SK-N-MC (cell line): ENCODE measurements at regions not wholly inside any gene's neighbourhood (a gene's known extent, or its start where the extent isn't known, plus 50 kb on each side); places are given as distances from the start of the nearest gene placed in this dataset.

ENCODE experiments used
- DNase-seq: peaks from one replicate; pipeline ENCODE4 v3.0.0-alpha.2; 2011; ENCODE audit warnings: low read depth, low spot score
- H3K27ac ChIP-seq: fragments of 200-600 bp; sonication (generic); 2 replicates; pipeline ENCODE4 v1.5.1; 2016; ENCODE audit warnings: mixed run types
- H3K36me3 ChIP-seq: fragments of 200-600 bp; sonication (generic); 2 replicates; pipeline ENCODE4 v1.6.1; 2017; ENCODE audit warnings: antibody characterized with exemption, low read length, mixed read lengths; ENCODE audit not compliant: insufficient read depth
- H3K4me3 ChIP-seq: fragments of 200-600 bp; sonication (generic); 2 replicates; pipeline ENCODE4 v1.5.1; 2016
- H3K9ac ChIP-seq: fragments of 200-600 bp; sonication (generic); 2 replicates; pipeline ENCODE4 v1.8.0; 2017; ENCODE audit warnings: mixed run types, mixed read lengths; ENCODE audit not compliant: insufficient read length
- H3K9me3 ChIP-seq: fragments of 200-600 bp; sonication (generic); 2 replicates; pipeline ENCODE4 v1.6.1; 2017; ENCODE audit warnings: low read depth, mild to moderate bottlenecking, antibody characterized with exemption, low read length, moderate library complexity, mixed read lengths
- EZH2 ChIP-seq: fragments of 200-600 bp; sonication (generic); IDR thresholded peaks from one replicate; pipeline ENCODE4 v1.6.1; 2017; ENCODE audit warnings: antibody characterized with exemption
- FOXP2 ChIP-seq: optimal IDR thresholded peaks from 2 replicates; pipeline ENCODE3; 2011; ENCODE audit warnings: mild to moderate bottlenecking, moderate library complexity; ENCODE audit not compliant: insufficient read depth; ENCODE audit errors: extremely low read length, control extremely low read depth
- POLR2AphosphoS5 ChIP-seq: IDR thresholded peaks from 2 replicates; pipeline ENCODE4 v1.6.1; 2012; ENCODE audit warnings: mild to moderate bottlenecking, low read depth, low read length, borderline replicate concordance

DNA sequence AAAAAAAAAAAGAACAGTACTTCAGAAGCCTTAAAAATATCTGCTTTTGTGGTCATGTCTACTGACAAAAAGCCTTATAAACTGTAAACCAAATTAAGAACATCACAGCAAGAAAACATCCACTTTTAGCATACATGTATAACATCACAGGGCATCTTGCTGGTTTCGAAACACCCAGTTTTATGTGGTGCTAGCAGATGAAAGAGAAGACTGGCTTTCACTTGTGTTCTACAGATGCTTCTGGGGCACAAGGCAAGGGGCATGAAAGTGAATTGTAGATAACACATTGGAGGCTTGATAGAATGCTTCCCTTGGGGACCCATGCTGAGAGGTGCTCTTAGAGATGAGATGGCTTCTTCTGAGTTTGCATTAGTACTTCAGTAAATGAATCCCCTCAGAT lies 543.7 kb upstream of the PKN2 start:
- H3K4me3 ChIP-seq, result no peak overlapping the region
- TF ChIP-seq FOXP2 (no peak), EZH2 (no peak), POLR2AphosphoS5 (no peak)
- H3K9ac ChIP-seq, result no peak overlapping the region
- no peak overlapping the region; the same call in 1 of the 2 replicates for H3K27ac ChIP-seq
- H3K36me3 ChIP-seq, result no peaks in the 10 kb centered on the region
- no peaks in the 10 kb centered on the region for H3K9me3 ChIP-seq
- no peak for DNase-seq

DNA sequence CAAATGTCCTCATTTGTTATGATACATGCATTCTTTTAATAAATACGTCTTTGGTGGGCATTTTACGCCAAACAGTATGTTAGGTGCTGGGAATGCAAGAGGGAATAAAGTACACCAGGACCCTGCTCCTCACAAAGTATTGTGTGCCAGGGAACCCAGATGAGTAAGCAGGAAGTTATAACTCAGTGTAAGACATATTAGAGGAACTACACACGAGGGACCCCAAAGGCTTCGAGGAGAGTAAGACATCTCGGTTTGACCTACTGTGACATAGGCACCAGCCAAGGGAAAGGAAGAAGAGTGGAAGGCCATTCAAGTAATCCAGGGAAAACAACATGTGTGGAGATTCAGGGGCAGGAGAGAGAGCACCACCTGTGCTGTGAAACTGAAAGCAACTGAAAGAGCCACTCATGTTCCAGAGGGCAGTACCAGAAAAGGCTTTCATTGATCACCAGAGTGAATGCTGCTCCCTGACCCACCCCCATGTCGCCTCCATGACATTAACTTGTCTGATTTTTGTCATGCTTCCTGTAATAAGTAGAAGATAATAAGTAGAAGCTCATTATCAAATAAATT lies 542.5 kb upstream of the PKN2 start:
- no peak overlapping the region for H3K9ac ChIP-seq
- no peaks in the 10 kb centered on the region for H3K9me3 ChIP-seq
- no peaks in the 10 kb centered on the region for H3K36me3 ChIP-seq
- no peak overlapping the region for H3K27ac ChIP-seq
- TF ChIP-seq FOXP2, result no peak
- no peak for TF ChIP-seq EZH2
- TF ChIP-seq POLR2AphosphoS5, result no peak
- H3K4me3 ChIP-seq, result no peak overlapping the region
- DNase-seq, result no peak

DNA sequence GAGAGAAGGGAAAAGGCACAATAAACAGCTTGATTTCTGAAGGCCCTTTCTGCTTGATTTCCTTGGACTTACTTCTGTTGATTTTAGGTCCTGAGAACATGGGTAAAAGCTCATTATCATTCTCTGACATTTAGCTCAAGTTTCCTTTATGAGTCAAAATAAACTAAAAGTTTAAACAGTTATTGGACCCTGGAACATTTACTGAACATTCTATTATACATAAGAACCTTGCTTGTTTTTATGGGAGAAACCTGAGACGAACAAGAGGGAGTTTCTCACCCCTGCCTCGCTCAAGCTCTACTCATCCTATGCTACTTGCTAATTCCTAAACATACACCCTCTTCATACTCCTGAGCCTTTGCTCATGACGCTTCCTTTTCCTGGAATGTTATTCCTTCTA lies 538.3 kb upstream of the PKN2 start:
- Histone ChIP-seq H3K27ac (no peak overlapping the region), H3K9me3 (no peaks in the 10 kb centered on the region), H3K36me3 (no peaks in the 10 kb centered on the region), H3K9ac (no peak overlapping the region), H3K4me3 (no peak overlapping the region)
- no peak for DNase-seq
- TF ChIP-seq FOXP2, result no peak
- no peak for TF ChIP-seq EZH2
- TF ChIP-seq POLR2AphosphoS5, result no peak

DNA sequence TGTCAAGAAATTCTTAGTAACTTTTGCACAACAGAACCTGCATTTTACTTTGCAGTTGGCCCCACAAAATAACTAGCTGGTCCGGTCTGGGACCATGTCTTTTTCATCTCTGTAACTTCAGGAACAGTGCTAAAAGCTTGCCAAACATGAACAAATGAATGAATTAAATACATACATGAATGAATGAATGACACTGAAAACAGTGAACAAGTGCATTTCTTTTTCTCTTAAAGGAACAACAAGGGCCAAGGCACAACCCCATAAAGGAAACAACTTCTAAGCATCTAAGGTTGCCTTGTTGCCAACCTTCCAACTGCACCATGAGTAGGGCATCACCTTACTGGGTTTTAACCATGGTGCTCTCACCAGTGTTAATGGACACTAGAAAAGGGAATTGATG lies 534.4 kb upstream of the PKN2 start:
- Histone ChIP-seq H3K36me3 (no peaks in the 10 kb centered on the region), H3K4me3 (no peak overlapping the region), H3K9ac (no peak overlapping the region), H3K9me3 (no peaks in the 10 kb centered on the region), H3K27ac (no peak overlapping the region)
- TF ChIP-seq FOXP2 (no peak), EZH2 (no peak), POLR2AphosphoS5 (no peak)
- DNase-seq, result no peak

DNA sequence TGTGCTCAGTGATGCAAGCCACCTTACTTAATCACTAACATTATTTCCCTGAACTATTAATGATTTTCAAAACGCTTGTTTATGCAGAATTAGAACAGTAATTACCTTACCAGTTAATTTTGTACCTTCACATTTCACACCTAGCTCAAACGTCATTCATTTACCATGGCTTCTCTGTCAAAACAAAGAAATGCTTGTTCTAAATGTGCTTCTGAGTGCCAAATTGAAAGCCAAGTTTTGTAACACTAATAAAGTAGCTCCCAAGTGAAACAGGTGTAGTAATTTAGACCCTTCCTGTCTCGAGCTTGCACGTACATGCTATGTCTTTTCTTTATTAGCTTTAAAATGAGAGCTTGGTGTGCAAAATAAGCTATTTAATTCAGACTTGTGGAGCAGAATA lies 533.7 kb upstream of the PKN2 start:
- H3K4me3 ChIP-seq, result no peak overlapping the region
- H3K9ac ChIP-seq, result no peak overlapping the region
- no peaks in the 10 kb centered on the region for H3K9me3 ChIP-seq
- TF ChIP-seq EZH2 (no peak), POLR2AphosphoS5 (no peak), FOXP2 (no peak)
- no peak for DNase-seq
- no peaks in the 10 kb centered on the region for H3K36me3 ChIP-seq
- no peak overlapping the region for H3K27ac ChIP-seq

DNA sequence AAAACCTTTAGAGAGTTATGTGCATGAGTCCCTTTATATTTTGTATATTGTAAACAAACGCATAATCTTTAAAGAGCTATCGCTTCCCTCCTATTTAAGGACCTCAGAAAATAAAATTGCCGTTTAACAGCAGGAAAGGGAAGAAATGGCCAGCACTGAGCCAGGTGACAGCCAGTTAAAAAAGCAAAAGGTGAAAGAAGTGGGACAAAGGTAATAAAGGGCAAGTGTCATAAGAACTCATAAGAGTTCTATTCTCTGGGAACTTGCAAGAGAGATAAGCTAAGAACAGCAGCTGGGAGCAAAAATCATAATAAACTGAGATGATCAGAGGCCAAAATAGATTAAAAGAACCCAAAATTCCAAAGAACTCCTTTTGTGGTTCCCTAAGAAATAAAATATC lies 520.9 kb upstream of the PKN2 start:
- Histone ChIP-seq H3K4me3 (no peak overlapping the region), H3K9ac (no peak overlapping the region), H3K9me3 (no peaks in the 10 kb centered on the region), H3K36me3 (no peaks in the 10 kb centered on the region), H3K27ac (no peak overlapping the region)
- TF ChIP-seq EZH2, result no peak
- no peak for TF ChIP-seq FOXP2
- no peak for TF ChIP-seq POLR2AphosphoS5
- no peak for DNase-seq

DNA sequence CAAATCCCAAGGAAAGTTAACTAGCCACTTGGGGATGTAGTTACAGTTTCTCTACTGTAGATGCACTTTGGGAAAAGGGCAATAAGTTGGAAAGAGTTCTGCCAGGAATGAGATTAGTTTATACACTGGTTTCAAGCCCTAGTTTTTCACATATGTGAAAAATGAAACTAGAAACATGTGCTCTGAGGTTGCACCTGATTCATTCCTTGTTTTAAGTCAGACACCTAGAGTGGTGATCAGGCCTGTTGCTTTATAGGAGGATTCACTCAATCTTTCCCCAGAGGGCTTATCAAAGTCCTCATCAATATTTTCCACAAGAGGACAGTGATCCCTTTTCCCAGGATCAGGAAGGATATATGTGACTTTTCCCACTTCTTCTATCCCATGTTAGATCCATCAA lies 515.9 kb upstream of the PKN2 start:
- Histone ChIP-seq H3K27ac (no peak overlapping the region), H3K9ac (no peak overlapping the region), H3K36me3 (no peaks in the 10 kb centered on the region), H3K9me3 (no peaks in the 10 kb centered on the region), H3K4me3 (no peak overlapping the region)
- DNase-seq, result no peak
- TF ChIP-seq FOXP2, result no peak
- no peak for TF ChIP-seq POLR2AphosphoS5
- no peak for TF ChIP-seq EZH2

DNA sequence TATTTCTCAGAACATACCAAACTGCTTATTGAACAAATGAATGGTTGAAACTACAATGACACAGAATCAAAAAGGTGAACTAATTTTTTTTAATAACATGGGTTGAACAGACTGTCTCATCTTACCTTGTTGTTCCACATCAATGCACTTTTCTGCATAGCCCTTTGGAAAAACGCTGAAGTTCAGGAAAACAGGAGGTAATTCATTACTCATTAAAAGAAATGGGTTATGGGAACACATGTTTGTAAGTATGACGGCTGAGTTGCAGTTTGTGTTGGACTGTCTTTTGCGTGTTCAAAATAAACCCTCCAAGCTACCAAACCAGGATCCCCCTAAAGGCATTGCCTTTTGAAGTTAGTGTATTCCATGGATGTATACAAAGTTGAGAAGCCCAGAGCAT lies 514.9 kb upstream of the PKN2 start:
- no peak for DNase-seq
- Histone ChIP-seq H3K9me3 (no peaks in the 10 kb centered on the region), H3K4me3 (no peak overlapping the region), H3K27ac (no peak overlapping the region), H3K36me3 (no peaks in the 10 kb centered on the region), H3K9ac (no peak overlapping the region)
- TF ChIP-seq FOXP2 (no peak), EZH2 (no peak), POLR2AphosphoS5 (no peak)

DNA sequence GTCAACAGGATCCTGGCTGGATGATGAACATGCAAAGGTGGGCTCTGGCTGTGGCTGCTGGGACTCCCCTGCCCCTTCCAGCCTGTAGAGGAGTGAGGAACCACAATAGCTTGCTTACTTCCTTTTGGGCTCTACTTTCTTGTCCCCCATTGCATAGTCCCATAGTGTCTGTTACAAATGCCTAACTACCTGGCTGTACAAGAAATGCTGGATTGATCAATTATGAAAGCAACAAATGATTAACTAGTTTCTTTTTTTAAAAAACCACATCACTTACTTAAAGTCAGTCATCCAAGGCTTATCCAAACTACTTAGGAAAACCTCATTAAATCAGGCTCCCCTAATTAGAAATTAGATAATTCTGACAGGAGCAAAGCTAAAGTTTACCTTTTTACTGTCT lies 514.1 kb upstream of the PKN2 start:
- no peak for TF ChIP-seq POLR2AphosphoS5
- no peak for TF ChIP-seq EZH2
- no peak for TF ChIP-seq FOXP2
- no peak overlapping the region for H3K9ac ChIP-seq
- no peaks in the 10 kb centered on the region for H3K9me3 ChIP-seq
- H3K27ac ChIP-seq, result no peak overlapping the region
- no peak for DNase-seq
- no peaks in the 10 kb centered on the region for H3K36me3 ChIP-seq
- no peak overlapping the region for H3K4me3 ChIP-seq
